GM19324 (cell line): ENCODE measurements at regions not wholly inside any gene's neighbourhood (a gene's known extent, or its start where the extent isn't known, plus 50 kb on each side); places are given as distances from the start of the nearest gene placed in this dataset.

Experiments
- ATAC-seq: cut with Tn5 transposase; IDR thresholded peaks from one replicate; pipeline ENCODE4 v1.9.1; 2021; ENCODE audit warnings: mild to moderate bottlenecking, moderate library complexity; ENCODE audit not compliant: unreplicated experiment, low FRiP score

DNA sequence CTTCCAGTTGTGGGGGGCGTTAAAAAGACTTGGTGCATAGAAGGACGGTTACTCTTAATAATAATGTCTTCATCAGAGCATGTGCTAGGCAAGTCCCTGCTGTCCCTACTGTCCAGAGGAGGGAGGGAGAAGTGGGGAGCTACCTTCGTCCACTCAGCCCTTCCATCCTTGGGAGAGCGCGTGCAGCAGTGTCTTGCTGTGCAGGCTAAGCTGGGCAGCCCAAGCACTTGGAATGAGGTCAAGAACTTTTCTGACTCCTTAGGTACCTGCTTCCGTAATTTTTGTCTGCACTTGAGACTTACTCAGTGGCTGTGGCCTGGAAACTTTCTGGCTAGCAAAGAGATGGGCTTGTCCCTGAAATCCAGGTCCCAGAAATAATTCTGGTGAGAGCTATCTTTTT, 265.9 kb upstream of the SORCS1 start:
- no peak for ATAC-seq

DNA sequence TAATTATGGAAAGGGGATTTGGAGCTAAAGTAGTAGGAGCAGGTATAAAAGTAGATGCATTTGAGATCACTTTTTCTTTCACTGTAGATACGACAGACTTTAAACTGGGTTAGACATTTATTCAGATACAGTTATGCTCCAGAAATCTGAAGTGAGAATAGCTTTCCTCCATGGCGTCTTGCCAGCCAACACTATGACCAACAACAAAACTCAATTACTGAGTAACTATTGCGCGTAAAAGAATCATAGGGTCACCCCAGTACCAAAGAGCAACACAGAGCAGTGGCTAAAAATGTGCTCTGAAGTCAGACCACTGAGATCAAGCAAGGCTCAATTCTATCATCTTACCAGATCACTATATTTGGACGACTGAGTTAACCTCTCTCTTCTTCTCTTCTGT, 262.5 kb upstream of the SORCS1 start:
- ATAC-seq = no peak

- ATAC-seq = peak; percentile 70
These were observed 261.5 kb upstream of the SORCS1 start for GRCh38 chr10:107425931-107426553.

- ATAC-seq = no peak
These were observed 260.1 kb upstream of the SORCS1 start for GRCh38 chr10:107424628-107425027.

DNA sequence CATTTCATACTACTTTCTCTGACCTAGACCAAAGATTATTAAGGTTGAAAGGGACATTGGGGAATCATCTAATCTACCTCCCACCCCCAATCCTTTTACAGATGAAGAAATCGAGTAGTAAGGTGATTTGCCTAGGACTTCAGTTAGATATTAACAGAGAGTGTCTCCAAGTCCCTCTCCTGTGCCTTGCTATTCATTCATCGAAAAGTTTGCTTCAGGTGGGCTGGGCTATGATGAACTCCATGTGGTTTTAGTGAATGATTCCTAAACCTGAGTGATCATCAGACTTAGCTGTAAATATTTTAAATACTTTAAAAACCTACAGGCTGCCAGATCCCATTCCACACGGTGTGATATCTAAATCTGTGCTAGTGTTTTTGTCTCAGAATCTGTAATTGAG, 259.4 kb upstream of the SORCS1 start:
- ATAC-seq = peak; percentile 56

GRCh38 chr10:107422681-107423080, 258.2 kb upstream of the SORCS1 start:
- ATAC-seq = no peak

GRCh38 chr10:107420196-107420595, 255.7 kb upstream of the SORCS1 start:
- no peak for ATAC-seq

DNA sequence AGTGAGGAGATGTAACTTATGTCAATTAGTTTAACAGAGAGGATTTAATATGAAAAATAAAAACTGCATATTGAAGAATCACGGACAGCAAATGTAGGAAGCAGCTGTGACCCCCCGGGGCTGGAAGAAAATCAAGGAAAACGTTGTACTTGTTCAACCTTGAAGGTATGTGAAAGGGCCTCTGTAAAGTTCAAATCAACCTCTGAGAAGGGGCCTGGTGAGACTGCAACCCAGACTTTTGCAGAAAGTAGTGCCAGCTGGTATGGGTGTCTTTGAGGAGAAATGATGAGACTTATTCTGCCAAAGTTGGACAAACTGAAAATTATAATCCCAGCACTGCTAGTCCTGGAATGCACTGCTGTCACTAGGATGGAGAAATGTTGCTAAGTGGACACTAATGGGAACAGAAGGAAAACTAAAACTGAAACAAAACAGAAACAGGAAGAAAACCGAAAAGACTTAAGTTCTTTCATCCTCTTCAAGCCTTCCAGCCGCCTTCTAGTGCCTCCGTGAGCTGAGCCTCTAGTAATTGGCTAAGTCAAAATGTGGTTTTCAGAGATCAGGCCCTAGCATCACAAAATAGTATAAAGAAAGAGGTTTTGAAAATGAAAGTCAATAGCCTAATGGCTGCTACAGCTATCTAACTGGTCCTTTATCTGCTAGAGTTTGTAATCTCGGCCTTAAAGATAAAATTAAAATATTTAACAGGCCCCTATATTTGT, 253.7 kb upstream of the SORCS1 start:
- no peak for ATAC-seq

DNA sequence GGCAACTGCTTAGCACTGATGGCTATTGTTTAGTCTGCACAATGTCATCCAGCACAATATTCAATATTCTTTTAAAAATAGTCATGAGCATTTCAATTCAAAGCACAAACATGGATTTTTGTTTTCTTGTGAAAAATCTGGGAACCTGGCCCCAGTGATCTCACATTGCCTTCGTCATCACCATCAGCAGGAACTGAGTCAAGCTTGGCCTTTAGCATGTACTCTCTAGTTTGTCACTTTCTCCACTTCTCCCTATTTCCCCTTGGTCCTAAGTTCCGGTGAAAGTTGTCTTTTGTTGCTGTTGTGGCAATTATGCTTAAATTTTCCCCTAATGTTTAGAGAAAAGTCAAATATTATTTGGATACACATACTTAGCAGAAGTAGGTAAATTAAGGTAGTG, 252.9 kb upstream of the SORCS1 start:
- ATAC-seq = no peak

DNA sequence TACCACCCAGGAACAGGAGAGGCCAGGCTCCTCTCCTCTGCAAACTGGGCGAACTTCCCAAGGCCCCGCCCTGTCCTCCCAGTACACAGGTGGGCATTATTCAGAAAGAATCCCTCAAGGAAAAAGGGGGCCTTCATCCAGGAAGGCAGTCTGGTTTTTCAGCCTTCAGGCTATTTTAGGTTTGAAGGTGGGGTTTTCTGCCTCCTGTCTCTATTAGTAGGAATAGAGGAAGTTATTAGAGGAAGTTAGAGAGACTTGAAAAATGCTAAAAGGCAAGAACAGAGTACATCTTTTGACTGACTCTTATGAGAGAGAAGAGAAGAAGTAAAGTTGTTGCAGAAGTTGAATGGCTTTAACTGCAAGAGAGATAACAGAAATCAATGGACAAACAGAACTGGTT, 250.9 kb upstream of the SORCS1 start:
- ATAC-seq = no peak

DNA sequence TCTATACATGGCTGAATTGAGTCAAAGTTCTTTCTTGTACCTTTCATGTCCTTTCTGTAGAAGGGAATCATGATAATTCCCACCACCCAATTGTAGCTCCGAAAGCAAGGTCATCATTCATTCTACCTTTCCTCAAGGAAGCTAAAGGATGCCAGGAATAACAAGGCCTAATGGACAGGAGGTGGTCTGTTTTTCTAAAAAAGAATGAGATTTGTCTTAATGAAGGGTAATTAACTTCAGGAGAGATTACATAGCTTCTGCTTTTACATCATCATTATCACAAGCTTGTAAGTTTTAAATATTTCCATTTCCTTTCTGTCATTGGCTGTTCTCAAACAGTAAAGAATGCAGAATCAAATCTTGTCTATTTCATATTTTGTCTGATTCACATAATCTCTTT, 249.5 kb upstream of the SORCS1 start:
- no peak for ATAC-seq

DNA sequence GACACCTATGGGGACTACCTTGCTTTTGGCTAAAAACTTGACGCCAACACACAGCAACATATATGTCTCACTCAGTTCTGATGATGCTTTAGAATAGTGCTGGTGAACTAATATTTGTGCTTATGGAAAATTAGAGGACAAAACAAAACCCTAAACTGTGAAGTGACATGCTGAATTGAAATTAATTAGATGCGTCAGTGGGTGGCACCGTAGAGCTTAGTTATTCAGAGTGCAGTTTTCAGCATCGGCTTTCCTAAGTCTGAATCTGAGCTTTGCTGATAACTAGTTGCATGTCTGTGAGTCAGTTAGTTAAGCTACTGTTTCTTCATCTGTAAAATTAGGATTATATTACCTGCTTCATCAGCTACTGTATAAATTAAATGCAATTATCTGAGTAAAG, 245.0 kb upstream of the SORCS1 start:
- ATAC-seq = peak; percentile 78

DNA sequence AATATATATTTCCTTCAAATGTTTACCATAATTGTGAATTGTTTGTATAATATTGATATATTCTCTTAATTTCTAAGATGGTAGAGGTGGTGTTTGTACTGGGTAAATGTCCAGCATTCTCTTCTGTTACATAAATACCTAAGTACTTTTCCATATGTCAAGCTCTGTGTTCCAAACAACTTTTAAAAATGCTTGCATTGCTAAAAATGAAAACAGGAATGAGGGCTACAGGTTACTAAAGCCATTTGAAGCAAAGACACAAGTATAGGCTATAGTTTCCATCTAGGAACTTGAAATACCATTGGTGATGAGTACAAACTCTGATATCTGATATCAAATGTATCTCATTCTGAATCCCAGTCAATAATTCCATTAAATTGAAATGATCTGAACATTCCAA, 233.6 kb upstream of the SORCS1 start:
- ATAC-seq = no peak

DNA sequence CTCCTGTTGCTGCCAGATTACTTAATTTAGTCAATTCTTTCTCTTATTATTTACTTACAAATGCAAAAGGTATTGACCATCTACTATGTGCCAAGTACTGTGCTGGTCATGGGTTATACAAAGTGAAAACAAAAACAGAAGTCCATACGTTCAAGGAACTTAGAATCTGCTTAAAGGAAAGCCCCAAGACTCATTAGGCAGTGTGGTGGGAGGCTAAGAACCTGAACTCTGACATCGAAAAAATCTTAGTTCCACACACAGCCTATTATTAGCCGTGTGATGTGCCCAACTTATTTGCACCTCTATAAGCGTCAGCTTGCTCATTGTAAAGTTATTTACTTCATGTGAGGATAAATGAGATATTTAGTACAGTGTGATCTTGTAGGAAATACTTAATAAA, 227.4 kb upstream of the SORCS1 start:
- no peak for ATAC-seq

DNA sequence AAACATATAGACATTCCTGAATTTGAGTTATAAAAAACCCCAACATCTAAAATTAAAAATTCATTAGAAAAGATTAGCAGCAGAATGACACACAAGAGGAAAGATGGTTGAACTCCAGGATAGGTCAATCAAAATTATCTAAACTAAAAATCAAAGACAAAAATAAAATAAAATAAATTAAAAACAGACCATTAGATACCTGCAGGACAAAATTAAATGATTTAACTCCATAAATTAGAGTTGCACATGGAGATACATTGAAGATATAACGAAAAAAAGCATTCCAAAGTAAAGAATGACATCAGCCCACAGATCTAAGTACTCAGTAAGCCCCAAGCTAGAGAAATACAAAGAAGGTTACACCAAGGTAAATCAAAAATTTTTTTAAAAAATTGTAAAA, 226.1 kb upstream of the SORCS1 start:
- no peak for ATAC-seq

DNA sequence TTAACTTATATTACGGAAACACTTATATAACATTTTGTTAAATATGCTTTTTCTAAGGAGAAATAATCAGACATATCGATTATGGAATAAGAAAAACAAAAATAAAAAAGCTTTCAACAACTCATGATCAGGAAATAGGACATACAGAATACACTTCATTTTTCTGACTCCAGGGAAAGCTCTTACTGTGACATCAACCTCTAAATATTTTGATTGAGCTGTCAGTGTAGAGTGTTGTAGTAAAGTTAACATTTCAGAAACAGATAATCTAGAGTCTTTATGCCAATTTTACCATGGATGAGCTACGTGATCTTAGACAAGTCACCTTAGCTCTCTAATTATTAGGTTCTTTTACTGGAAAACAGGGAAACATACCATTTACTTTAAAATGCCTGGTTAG, 218.9 kb upstream of the SORCS1 start:
- ATAC-seq = no peak

DNA sequence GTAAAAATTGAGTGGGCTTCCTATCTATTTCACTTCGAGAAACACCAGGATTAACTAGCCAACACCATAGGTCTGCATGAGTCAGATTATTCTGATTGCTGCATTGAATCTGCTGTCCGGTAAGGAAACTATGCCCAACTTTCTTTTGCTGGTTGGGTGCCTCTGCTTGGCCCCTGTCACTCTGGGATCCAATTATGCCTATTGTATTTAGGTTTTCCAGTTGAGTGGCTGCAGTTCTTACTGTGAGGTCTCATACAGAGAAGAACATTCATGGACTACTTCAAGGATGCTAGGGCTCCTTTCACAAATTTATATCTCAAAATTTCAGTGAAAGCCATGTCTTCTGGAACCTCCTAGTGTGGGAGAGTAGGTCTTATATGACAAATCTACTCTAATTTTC, 215.1 kb upstream of the SORCS1 start:
- ATAC-seq = no peak

GRCh38 chr10:107371801-107372200, 207.3 kb upstream of the SORCS1 start:
- no peak for ATAC-seq

DNA sequence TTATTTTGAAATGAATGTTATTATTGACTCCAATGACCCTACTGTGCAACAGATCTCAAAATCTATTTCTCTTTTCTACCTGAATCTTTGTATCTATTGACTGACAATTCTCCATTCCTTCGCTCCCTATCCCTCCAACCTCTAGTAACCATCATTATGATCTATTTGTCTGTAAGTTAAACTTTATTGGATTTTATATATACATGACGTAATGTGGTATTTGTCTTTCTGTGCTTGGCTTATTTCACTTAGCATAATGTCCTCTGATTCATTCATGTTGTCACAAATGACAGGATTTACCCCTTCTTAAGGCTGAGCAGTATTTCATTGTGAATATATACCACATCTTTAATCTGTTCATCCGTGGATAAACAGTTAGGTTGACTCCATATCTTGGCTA, 200.4 kb upstream of the SORCS1 start:
- ATAC-seq = no peak

- no peak for ATAC-seq
These were observed 197.8 kb upstream of the SORCS1 start for GRCh38 chr10:107362306-107362705.

GRCh38 chr10:107357033-107357432, 192.5 kb upstream of the SORCS1 start:
- no peak for ATAC-seq

DNA sequence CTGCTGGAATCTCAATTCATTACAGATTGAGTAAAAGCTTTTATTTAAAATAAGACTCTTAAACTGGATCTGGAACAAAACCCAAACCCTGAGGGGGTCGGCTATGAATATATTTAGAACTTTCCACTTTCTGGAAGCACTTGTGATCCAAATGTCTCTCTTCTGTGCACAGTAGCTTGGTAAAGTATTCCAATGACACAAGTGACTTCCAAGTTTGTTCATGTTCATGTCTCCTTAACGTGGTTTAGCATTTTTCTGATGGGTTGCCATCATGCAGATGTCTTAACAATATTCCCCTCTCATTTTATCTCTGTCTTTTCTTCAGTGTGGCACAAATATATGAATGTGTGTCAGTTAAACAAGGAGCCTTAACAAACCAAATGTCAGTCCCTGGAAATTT, 191.9 kb upstream of the SORCS1 start:
- no peak for ATAC-seq

DNA sequence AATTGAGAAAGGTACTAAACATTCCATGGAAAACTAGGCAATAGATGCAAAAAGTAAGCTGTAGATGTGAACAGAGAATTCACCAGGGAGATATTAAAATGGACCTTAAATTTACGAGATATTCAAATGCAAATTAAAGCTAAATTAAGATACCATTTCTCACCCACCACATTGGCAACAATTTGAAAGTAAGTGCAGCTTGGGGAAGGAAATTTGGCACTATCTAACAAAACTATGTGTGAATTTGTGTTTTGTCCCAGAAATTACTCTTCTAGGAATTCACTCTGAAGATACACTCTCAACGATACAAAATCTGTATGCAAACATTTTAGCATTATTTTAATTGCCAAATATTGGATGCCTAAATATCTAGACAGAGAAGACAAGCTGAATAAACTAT, 178.2 kb upstream of the SORCS1 start:
- ATAC-seq = no peak
